ENCODE measurements at regions not wholly inside any gene's neighbourhood (a gene's known extent, or its start where the extent isn't known, plus 50 kb on each side); places are given as distances from the start of the nearest gene placed in this dataset.

DNA sequence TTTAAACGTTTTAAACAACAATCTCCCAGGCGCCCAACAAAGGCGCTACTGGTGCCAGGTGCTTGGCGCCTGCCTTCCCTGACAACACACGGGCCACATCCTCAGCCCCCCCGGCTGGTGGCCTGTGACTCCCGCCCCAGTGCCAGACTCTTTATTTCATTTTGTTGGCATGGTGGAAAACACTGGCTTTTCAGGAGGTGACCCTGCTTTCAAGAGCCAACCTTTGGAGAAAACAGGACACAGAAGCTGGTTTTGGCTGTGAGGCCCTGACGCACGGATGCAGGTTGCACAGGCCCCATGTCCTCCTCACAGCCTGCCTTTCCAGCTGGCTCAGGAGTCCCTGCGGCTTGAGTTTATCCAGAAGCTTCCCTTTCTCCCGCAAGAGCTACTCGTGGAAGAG, 100.0 kb downstream of the METRNL start:
- TF ChIP-seq POLR2AphosphoS5 (IDR thresholded peaks at IDR 0.05), result no peak
- no peak for TF ChIP-seq CTCF (IDR thresholded peaks at IDR 0.05)
